ENCODE measurements at regions not wholly inside any gene's neighbourhood (a gene's known extent, or its start where the extent isn't known, plus 50 kb on each side); places are given as distances from the start of the nearest gene placed in this dataset.

GRCh38 chr1:30449003-30449402, 274.4 kb downstream of the MATN1 start:
- Histone ChIP-seq H3K36me3 (ENCODE audit: control insufficient read depth in 2 of 2, extremely low read depth in 1 of 2, insufficient read depth in 2 of 2, low read length in 2 of 2) (no peaks in the 10 kb centered on the region), H3K4me1 (ENCODE audit: control insufficient read depth, extremely low read depth, insufficient read depth, low read length) (peaks cover 7% of the 10 kb centered on the region), H3K9ac (ENCODE audit: control insufficient read depth, extremely low read depth, insufficient read depth, low read length) (no peak overlapping the region), H4K20me1 (ENCODE audit: control insufficient read depth, extremely low read depth, insufficient read depth, low read length) (no peaks in the 10 kb centered on the region), H3K4me2 (ENCODE audit: control insufficient read depth, extremely low read depth, insufficient read depth, low read depth, low read length) (no peak overlapping the region), H3K9me1 (ENCODE audit: control insufficient read depth, extremely low read depth, insufficient read depth, low read length) (no peaks in the 10 kb centered on the region), H3K27me3 (ENCODE audit: control insufficient read depth, extremely low read depth, insufficient read depth, low read length) (no peaks in the 10 kb centered on the region), H2AFZ (ENCODE audit: control insufficient read depth, low read length) (no peak overlapping the region), H3K9me3 (ENCODE audit: control insufficient read depth, low read depth, low read length) (no peaks in the 10 kb centered on the region), H3K79me2 (ENCODE audit: control insufficient read depth, insufficient read depth, low read length) (no peaks in the 10 kb centered on the region), H3K4me3 (ENCODE audit: control insufficient read depth in 2 of 3, extremely low read depth in 1 of 3, insufficient read depth in 2 of 3, low read depth in 1 of 3, low read length in 3 of 3) (no peak overlapping the region), H3K27ac (ENCODE audit: control insufficient read depth, insufficient read depth, low read length) (no peak overlapping the region)
- DNase-seq (ENCODE audit: low read depth, low spot score) (no peak), FAIRE-seq (no peak)
- dilution Hi-C loops (cut with MboI; ENCODE audit: extremely low pct_ligation_motif_present, low sequenced_read_pairs) = no loop called here
- TF ChIP-seq EZH2 (IDR thresholded peaks at IDR 0.05; ENCODE audit: low read length) (no peak), CTCF (optimal IDR thresholded peaks at IDR 0.05 in 1 of 3, IDR thresholded peaks at IDR 0.05 in 1 of 3, conservative IDR thresholded peaks at IDR 0.05 in 1 of 3; ENCODE audit: extremely low read depth in 1 of 3, insufficient read depth in 2 of 3, low read length in 3 of 3) (no peak)

GRCh38 chr1:30447701-30448100, 275.7 kb downstream of the MATN1 start:
- no peak for FAIRE-seq
- H2AFZ ChIP-seq (ENCODE audit: control insufficient read depth, low read length) = no peak overlapping the region

More at GRCh38 chr1:30447701-30448100, 275.7 kb downstream of the MATN1 start:
- no peaks in the 10 kb centered on the region for H3K27me3 ChIP-seq (ENCODE audit: control insufficient read depth, extremely low read depth, insufficient read depth, low read length)
- no peaks in the 10 kb centered on the region for H3K9me3 ChIP-seq (ENCODE audit: control insufficient read depth, low read depth, low read length)
- H3K36me3 ChIP-seq (ENCODE audit: control insufficient read depth in 2 of 2, extremely low read depth in 1 of 2, insufficient read depth in 2 of 2, low read length in 2 of 2) = no peaks in the 10 kb centered on the region
- dilution Hi-C loops (cut with MboI; ENCODE audit: extremely low pct_ligation_motif_present, low sequenced_read_pairs) = no loop called here
- no peak overlapping the region for H3K4me2 ChIP-seq (ENCODE audit: control insufficient read depth, extremely low read depth, insufficient read depth, low read depth, low read length)
- H4K20me1 ChIP-seq (ENCODE audit: control insufficient read depth, extremely low read depth, insufficient read depth, low read length) = no peaks in the 10 kb centered on the region
- H3K4me1 ChIP-seq (ENCODE audit: control insufficient read depth, extremely low read depth, insufficient read depth, low read length) = peaks cover 7% of the 10 kb centered on the region
- no peak overlapping the region for H3K27ac ChIP-seq (ENCODE audit: control insufficient read depth, insufficient read depth, low read length)
- no peak for DNase-seq (ENCODE audit: low read depth, low spot score)
- no peak overlapping the region for H3K4me3 ChIP-seq (ENCODE audit: control insufficient read depth in 2 of 3, extremely low read depth in 1 of 3, insufficient read depth in 2 of 3, low read depth in 1 of 3, low read length in 3 of 3)
- no peak overlapping the region for H3K9ac ChIP-seq (ENCODE audit: control insufficient read depth, extremely low read depth, insufficient read depth, low read length)
- H3K79me2 ChIP-seq (ENCODE audit: control insufficient read depth, insufficient read depth, low read length) = no peaks in the 10 kb centered on the region
- TF ChIP-seq CTCF (optimal IDR thresholded peaks at IDR 0.05 in 1 of 3, IDR thresholded peaks at IDR 0.05 in 1 of 3, conservative IDR thresholded peaks at IDR 0.05 in 1 of 3; ENCODE audit: extremely low read depth in 1 of 3, insufficient read depth in 2 of 3, low read length in 3 of 3) (no peak), EZH2 (IDR thresholded peaks at IDR 0.05; ENCODE audit: low read length) (no peak)
- H3K9me1 ChIP-seq (ENCODE audit: control insufficient read depth, extremely low read depth, insufficient read depth, low read length) = no peaks in the 10 kb centered on the region

Measured in keratinocyte (primary cell).